Endometrium (tissue), 2 donors: ENCODE measurements at regions not wholly inside any gene's neighbourhood (a gene's known extent, or its start where the extent isn't known, plus 50 kb on each side); places are given as distances from the start of the nearest gene placed in this dataset.

ENCODE experiments used
- FAIRE-seq: peaks from 2 replicates; lab custom pipeline; 2012; peaks lifted over from hg19 to GRCh38; lab: Jason Lieb, UNC
- donor health status: control.
- donor health status: control.

- no peak for FAIRE-seq
Measured at GRCh38 chr7:19851504-19851903, 78.1 kb upstream of the TMEM196 start.

DNA sequence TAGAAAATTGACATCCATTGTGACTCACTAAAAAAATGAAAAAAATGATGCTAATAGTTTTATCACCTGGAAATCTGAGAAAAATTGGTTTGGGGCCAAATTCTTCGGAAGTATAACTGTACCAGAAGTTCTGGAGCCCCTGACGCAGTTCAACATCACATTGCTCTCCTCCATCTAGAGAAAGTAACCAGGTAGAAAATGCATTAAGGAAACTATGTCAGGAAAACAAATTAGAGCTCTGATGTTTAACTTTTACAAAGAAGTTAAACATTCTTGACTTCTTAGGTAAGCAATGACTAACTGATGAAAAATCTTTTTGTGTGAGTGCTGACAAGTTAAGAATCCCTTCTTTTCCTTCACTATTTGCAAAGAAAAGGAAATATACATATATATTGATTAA, 61.1 kb upstream of the TMEM196 start:
- FAIRE-seq, result no peak

GRCh38 chr7:19830604-19831003, 57.2 kb upstream of the TMEM196 start:
- no peak for FAIRE-seq
